Activated T-helper 2 cell treated with anti-CD3 and anti-CD28 coated beads, Interferon-gamma antibody, Interleukin-2, Interleukin-4, amounts not matched to agents 10 μg/mL and 5 μg/mL and 100 μg/mL, durations not matched to agents 14 hours and 24 hours and 36 hours (primary cell): ENCODE measurements at regions not wholly inside any gene's neighbourhood (a gene's known extent, or its start where the extent isn't known, plus 50 kb on each side); places are given as distances from the start of the nearest gene placed in this dataset.
A peak's percentile ranks its signal among the peaks of the same experiment; 100 is the strongest.
"Not testable (repeated sequence)": the region's sequence is repeated elsewhere in the genome, so short reads cannot be mapped to it uniquely, and the experiment has no call there.

Experiments
- DNase-seq: peaks from one replicate; pipeline ENCODE4 v3.0.0; 2021; ENCODE audit warnings: low spot score
- H3K27ac Mint-ChIP-seq: one replicate; pipeline ENCODE4 v1.8.0; 2021; ENCODE audit warnings: mixed read lengths
- H3K27me3 Mint-ChIP-seq: one replicate; pipeline ENCODE4 v1.8.0; 2021; ENCODE audit warnings: low read depth, mixed read lengths
- H3K36me3 Mint-ChIP-seq: one replicate; pipeline ENCODE4 v1.8.0; 2021; ENCODE audit warnings: low read depth, mixed read lengths
- H3K4me1 Mint-ChIP-seq: one replicate; pipeline ENCODE4 v1.8.0; 2021; ENCODE audit warnings: low read depth, mixed read lengths
- H3K4me3 Mint-ChIP-seq: one replicate; pipeline ENCODE4 v1.8.0; 2021; ENCODE audit warnings: low read depth, mild to moderate bottlenecking, moderate library complexity, mixed read lengths
- H3K9me3 Mint-ChIP-seq: one replicate; pipeline ENCODE4 v1.8.0; 2021; ENCODE audit warnings: mixed read lengths
- intact Hi-C: fragments of 100-400 bp; cut with micrococcal nuclease; formaldehyde crosslinking; loops from one replicate; pipeline ENCODE4 v1.15.1; 2023

DNA sequence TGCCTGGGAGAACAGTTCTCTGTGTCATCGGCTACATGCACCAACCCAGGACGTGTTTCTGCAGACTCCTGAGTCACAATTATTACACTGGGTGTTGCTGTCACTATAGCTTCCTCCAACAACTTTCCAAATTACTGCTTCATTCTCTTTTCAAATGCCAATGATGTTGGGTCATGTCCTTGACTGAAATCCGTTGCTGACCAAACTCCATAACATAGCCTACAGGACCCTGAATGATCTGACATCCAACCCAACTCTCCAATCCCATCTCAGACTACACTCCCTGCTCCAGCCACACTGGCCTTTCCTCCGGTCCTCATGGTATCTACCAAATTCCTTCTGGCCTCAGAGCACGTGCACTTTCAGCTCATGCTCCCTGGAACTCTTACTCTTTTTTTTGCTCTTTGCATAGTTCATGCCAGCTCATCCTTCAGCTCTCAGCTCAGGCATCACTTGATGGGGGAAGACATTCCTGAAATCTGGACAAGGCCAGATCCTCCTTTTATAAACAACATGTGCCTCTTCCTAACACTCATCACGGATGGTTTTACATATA lies 108.8 kb upstream of the PTPRG start:
- Mint-ChIP-seq H3K36me3 (no peaks in the 10 kb centered on the region), H3K27me3 (no peaks in the 10 kb centered on the region), H3K27ac (no peak overlapping the region), H3K4me3 (no peak overlapping the region), H3K9me3 (no peaks in the 10 kb centered on the region), H3K4me1 (no peaks in the 10 kb centered on the region)
- intact Hi-C loops = no loop called here
- DNase-seq = no peak

DNA sequence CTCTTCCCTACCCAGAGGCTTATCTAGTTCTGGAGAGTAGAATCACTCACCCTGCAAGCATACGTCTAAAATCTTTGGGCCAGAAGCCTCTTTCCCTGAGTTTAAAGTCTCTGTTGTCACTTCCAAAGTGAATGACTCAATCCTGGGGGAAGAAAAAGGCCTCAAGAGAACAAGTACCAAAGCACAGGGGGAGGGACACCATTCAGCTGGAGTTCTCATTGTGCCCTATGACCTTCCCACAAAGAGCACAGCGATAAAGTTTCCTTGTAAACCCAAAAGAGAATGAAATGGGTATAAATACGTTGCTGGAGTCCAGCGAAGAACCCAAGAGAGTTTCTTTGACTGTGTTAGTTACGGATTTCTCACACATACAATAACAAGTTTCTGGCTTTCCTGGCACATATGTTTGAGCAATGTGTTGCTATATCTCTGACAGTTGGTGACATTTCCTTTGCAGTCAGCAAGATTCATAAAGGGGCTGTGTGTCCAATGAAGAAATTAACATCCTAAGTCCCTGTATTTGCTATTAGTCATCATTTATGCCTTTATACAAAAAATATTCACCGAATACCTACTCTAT lies 107.3 kb upstream of the PTPRG start:
- no peaks in the 10 kb centered on the region for H3K9me3 Mint-ChIP-seq
- no peaks in the 10 kb centered on the region for H3K27me3 Mint-ChIP-seq
- no peaks in the 10 kb centered on the region for H3K36me3 Mint-ChIP-seq
- H3K27ac Mint-ChIP-seq = no peak overlapping the region
- intact Hi-C loops = no loop called here
- no peak for DNase-seq
- H3K4me3 Mint-ChIP-seq = no peak overlapping the region
- no peaks in the 10 kb centered on the region for H3K4me1 Mint-ChIP-seq

DNA sequence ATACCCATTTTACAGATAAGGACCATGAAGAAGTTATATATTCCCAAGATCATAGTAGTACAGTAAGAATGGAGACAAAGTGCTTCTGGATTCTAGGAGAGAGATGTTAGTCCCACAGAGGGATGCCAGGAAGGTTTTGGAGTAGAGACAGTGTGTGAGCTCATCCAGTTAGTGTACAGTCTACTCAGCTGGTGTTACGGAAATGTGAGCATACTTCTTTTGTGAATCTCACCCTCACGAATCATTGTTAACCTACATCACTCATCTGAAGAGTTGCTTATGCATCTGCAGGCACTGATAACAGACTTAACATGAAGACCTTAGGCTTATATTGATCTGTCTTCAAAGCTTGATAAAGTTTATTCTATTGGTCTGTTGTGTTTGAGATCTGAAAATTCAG lies 106.6 kb upstream of the PTPRG start:
- intact Hi-C loops = no loop called here
- no peaks in the 10 kb centered on the region for H3K9me3 Mint-ChIP-seq

GRCh38 chr3:61460636-61461035 lies 100.7 kb upstream of the PTPRG start:
- H3K27ac Mint-ChIP-seq = no peak overlapping the region
- peaks cover 6% of the 10 kb centered on the region for H3K9me3 Mint-ChIP-seq
- H3K4me3 Mint-ChIP-seq = no peak overlapping the region
- H3K36me3 Mint-ChIP-seq = no peaks in the 10 kb centered on the region
- no peak for DNase-seq
- H3K27me3 Mint-ChIP-seq = peaks cover 2% of the 10 kb centered on the region
- intact Hi-C loops = no loop called here
- H3K4me1 Mint-ChIP-seq = peaks cover 3% of the 10 kb centered on the region

More for the DNA sequence above, 106.6 kb upstream of the PTPRG start:
- Mint-ChIP-seq H3K4me1 (no peaks in the 10 kb centered on the region), H3K36me3 (no peaks in the 10 kb centered on the region), H3K4me3 (no peak overlapping the region), H3K27ac (no peak overlapping the region), H3K27me3 (no peaks in the 10 kb centered on the region)
- DNase-seq = no peak

DNA sequence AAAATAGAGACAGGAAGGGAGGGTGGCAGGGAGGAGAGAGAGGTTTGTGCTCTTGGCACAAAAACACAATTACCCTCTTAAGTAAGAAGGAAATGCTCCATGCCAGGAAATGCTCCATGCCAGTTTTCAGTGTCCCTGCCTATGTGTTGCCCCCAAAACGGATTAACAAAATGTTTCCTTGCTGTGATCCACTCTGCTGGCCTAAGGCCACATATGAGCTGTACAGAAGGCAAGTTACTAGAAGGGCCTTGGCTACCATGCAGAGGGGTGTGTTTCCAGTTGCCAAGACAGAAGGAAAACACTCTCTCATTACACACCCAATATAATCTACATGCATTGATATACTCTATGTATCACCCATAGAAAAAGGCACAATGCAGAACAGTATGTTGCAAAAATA lies 98.2 kb upstream of the PTPRG start:
- peaks cover 4% of the 10 kb centered on the region for H3K27me3 Mint-ChIP-seq
- H3K4me1 Mint-ChIP-seq = peaks cover 3% of the 10 kb centered on the region
- no peaks in the 10 kb centered on the region for H3K36me3 Mint-ChIP-seq
- no peak overlapping the region for H3K4me3 Mint-ChIP-seq
- no peak overlapping the region for H3K27ac Mint-ChIP-seq
- intact Hi-C loops = no loop called here
- DNase-seq = no peak
- peaks cover 6% of the 10 kb centered on the region for H3K9me3 Mint-ChIP-seq

GRCh38 chr3:61464518-61465140 lies 96.7 kb upstream of the PTPRG start:
- Mint-ChIP-seq H3K27me3 (peaks cover 4% of the 10 kb centered on the region), H3K4me1 (peaks cover 3% of the 10 kb centered on the region), H3K27ac (no peak overlapping the region), H3K9me3 (peaks cover 6% of the 10 kb centered on the region), H3K4me3 (no peak overlapping the region), H3K36me3 (no peaks in the 10 kb centered on the region)
- intact Hi-C loops = no loop called here
- no peak for DNase-seq

- Mint-ChIP-seq H3K27me3 (peaks cover 4% of the 10 kb centered on the region), H3K9me3 (no peaks in the 10 kb centered on the region), H3K4me1 (no peaks in the 10 kb centered on the region), H3K27ac (no peak overlapping the region), H3K4me3 (no peak overlapping the region), H3K36me3 (no peaks in the 10 kb centered on the region)
- DNase-seq = no peak
- intact Hi-C loops = no loop called here
Measured at GRCh38 chr3:61466357-61466756, 95.0 kb upstream of the PTPRG start.

GRCh38 chr3:61483997-61484396 lies 77.4 kb upstream of the PTPRG start:
- Mint-ChIP-seq H3K4me1 (peaks cover 11% of the 10 kb centered on the region), H3K36me3 (no peaks in the 10 kb centered on the region), H3K4me3 (no peak overlapping the region), H3K9me3 (no peaks in the 10 kb centered on the region), H3K27ac (no peak overlapping the region), H3K27me3 (peaks cover 4% of the 10 kb centered on the region)
- peak; percentile 14 for DNase-seq
- intact Hi-C loops = no loop called here

DNA sequence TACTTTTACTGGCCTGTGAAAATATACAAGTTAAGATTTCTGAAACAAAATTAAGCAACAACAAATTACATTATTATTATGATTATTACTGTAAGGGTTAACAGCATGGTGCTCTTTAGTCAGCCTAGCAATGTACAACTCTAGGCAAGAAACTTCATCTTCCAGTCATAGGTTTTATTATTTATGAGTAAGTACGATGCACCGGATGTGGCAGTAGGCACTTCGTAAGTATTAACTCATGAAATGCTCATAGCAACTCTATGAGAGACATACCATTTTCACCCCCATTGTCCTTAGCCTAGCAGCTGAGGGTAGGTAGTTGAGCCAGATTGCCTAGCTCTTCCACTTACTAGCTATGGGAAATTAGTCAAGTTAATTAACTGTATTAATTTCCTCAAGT lies 68.0 kb upstream of the PTPRG start:
- Mint-ChIP-seq H3K27ac (no peak overlapping the region), H3K27me3 (peaks cover 6% of the 10 kb centered on the region), H3K4me1 (no peaks in the 10 kb centered on the region), H3K36me3 (no peaks in the 10 kb centered on the region), H3K9me3 (no peaks in the 10 kb centered on the region), H3K4me3 (no peak overlapping the region)
- no peak for DNase-seq
- intact Hi-C loops = no loop called here

- H3K4me1 Mint-ChIP-seq, H3K27me3 Mint-ChIP-seq, H3K9me3 Mint-ChIP-seq, DNase-seq, H3K27ac Mint-ChIP-seq, H3K4me3 Mint-ChIP-seq, intact Hi-C loops, H3K36me3 Mint-ChIP-seq: not testable (repeated sequence)
Measured at GRCh38 chr3:61494309-61494708, 67.1 kb upstream of the PTPRG start.

GRCh38 chr3:61497463-61497862 lies 63.9 kb upstream of the PTPRG start:
- no peak overlapping the region for H3K4me3 Mint-ChIP-seq
- intact Hi-C loops = no loop called here
- no peaks in the 10 kb centered on the region for H3K4me1 Mint-ChIP-seq
- H3K36me3 Mint-ChIP-seq = no peaks in the 10 kb centered on the region
- H3K9me3 Mint-ChIP-seq = peaks cover 6% of the 10 kb centered on the region
- no peak overlapping the region for H3K27ac Mint-ChIP-seq
- DNase-seq = no peak
- H3K27me3 Mint-ChIP-seq = peaks cover 9% of the 10 kb centered on the region

- peaks cover 6% of the 10 kb centered on the region for H3K4me1 Mint-ChIP-seq
- H3K9me3 Mint-ChIP-seq = peaks cover 16% of the 10 kb centered on the region
- peaks cover 5% of the 10 kb centered on the region for H3K27me3 Mint-ChIP-seq
- no peak for DNase-seq
- intact Hi-C loops = no loop called here
- H3K4me3 Mint-ChIP-seq = no peak overlapping the region
- no peak overlapping the region for H3K27ac Mint-ChIP-seq
- H3K36me3 Mint-ChIP-seq = no peaks in the 10 kb centered on the region
Measured at GRCh38 chr3:61505197-61505596, 56.2 kb upstream of the PTPRG start.

DNA sequence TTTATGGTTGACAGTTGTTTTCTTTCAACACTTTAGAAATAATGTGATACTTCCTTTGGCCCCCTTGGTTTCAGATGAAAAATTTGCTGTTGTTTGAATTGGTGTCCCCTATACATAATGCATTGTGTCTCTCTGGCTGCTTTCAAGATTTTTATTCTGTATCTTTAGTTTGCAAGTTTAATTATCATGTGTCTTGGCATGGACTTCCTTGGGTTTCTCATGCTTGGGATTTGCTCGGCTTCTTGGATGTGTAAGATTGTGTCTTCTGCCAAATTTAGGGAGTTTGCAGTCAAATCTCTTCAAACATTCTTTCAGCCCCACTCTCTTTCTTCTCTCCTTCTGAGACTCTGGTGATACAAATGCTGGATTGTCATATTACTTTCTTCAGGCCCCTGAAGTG lies 53.4 kb upstream of the PTPRG start:
- DNase-seq = no peak
- Mint-ChIP-seq H3K27me3 (no peaks in the 10 kb centered on the region), H3K36me3 (no peaks in the 10 kb centered on the region)

More for the DNA sequence above, 53.4 kb upstream of the PTPRG start:
- intact Hi-C loops = no loop called here
- Mint-ChIP-seq H3K4me3 (no peak overlapping the region), H3K9me3 (peaks cover 6% of the 10 kb centered on the region), H3K4me1 (peaks cover 9% of the 10 kb centered on the region), H3K27ac (no peak overlapping the region)
